ENCODE measurements at regions not wholly inside any gene's neighbourhood (a gene's known extent, or its start where the extent isn't known, plus 50 kb on each side); places are given as distances from the start of the nearest gene placed in this dataset.

GRCh38 chr9:106326493-106326892 is 536.5 kb upstream of the ZNF462 start:
- TF ChIP-seq CTCF (IDR thresholded peaks at IDR 0.05), result no peak
- Histone ChIP-seq H3K27me3 (ENCODE audit: low read depth) (no peaks in the 10 kb centered on the region), H3K4me3 (no peak overlapping the region), H3K9me3 (no peaks in the 10 kb centered on the region), H3K27ac (no peak overlapping the region), H3K4me1 (no peaks in the 10 kb centered on the region), H3K36me3 (no peaks in the 10 kb centered on the region)
- no peak for ATAC-seq
- intact Hi-C loops (cut with DNase I), result no loop called here
- no peak for DNase-seq

- TF ChIP-seq CTCF (IDR thresholded peaks at IDR 0.05), result no peak
Observed at GRCh38 chr9:106333481-106333880, 529.5 kb upstream of the ZNF462 start.

GRCh38 chr9:106334081-106334480 is 528.9 kb upstream of the ZNF462 start:
- no peak for ATAC-seq
- H3K36me3 ChIP-seq, result no peaks in the 10 kb centered on the region
- intact Hi-C loops (cut with DNase I), result no loop called here

More at GRCh38 chr9:106333481-106333880, 529.5 kb upstream of the ZNF462 start:
- H3K4me1 ChIP-seq, result no peaks in the 10 kb centered on the region
- no peaks in the 10 kb centered on the region for H3K9me3 ChIP-seq
- no peak overlapping the region for H3K4me3 ChIP-seq
- intact Hi-C loops (cut with DNase I), result no loop called here
- no peaks in the 10 kb centered on the region for H3K27me3 ChIP-seq (ENCODE audit: low read depth)
- H3K27ac ChIP-seq, result no peak overlapping the region
- no peak for DNase-seq
- H3K36me3 ChIP-seq, result no peaks in the 10 kb centered on the region
- no peak for ATAC-seq

GRCh38 chr9:106339882-106340281 is 523.1 kb upstream of the ZNF462 start:
- TF ChIP-seq CTCF (IDR thresholded peaks at IDR 0.05), result no peak
- intact Hi-C loops (cut with DNase I), result no loop called here
- Histone ChIP-seq H3K9me3 (no peaks in the 10 kb centered on the region), H3K27ac (no peak overlapping the region), H3K36me3 (no peaks in the 10 kb centered on the region), H3K4me3 (no peak overlapping the region), H3K4me1 (no peaks in the 10 kb centered on the region), H3K27me3 (ENCODE audit: low read depth) (no peaks in the 10 kb centered on the region)
- DNase-seq (no peak), ATAC-seq (no peak)

More at GRCh38 chr9:106334081-106334480, 528.9 kb upstream of the ZNF462 start:
- no peak overlapping the region for H3K27ac ChIP-seq
- no peak for DNase-seq
- no peak overlapping the region for H3K4me3 ChIP-seq
- H3K4me1 ChIP-seq, result no peaks in the 10 kb centered on the region
- no peaks in the 10 kb centered on the region for H3K9me3 ChIP-seq
- H3K27me3 ChIP-seq (ENCODE audit: low read depth), result no peaks in the 10 kb centered on the region
- TF ChIP-seq CTCF (IDR thresholded peaks at IDR 0.05), result no peak

GRCh38 chr9:106350777-106351176 is 512.2 kb upstream of the ZNF462 start:
- Histone ChIP-seq H3K4me1 (no peaks in the 10 kb centered on the region), H3K4me3 (no peak overlapping the region), H3K27me3 (ENCODE audit: low read depth) (no peaks in the 10 kb centered on the region), H3K27ac (no peak overlapping the region), H3K9me3 (no peaks in the 10 kb centered on the region), H3K36me3 (no peaks in the 10 kb centered on the region)
- intact Hi-C loops (cut with DNase I), result no loop called here
- DNase-seq (no peak), ATAC-seq (no peak)
- no peak for TF ChIP-seq CTCF (IDR thresholded peaks at IDR 0.05)

- no peaks in the 10 kb centered on the region for H3K4me1 ChIP-seq
- H3K9me3 ChIP-seq, result no peaks in the 10 kb centered on the region
- TF ChIP-seq CTCF (IDR thresholded peaks at IDR 0.05), result no peak
- DNase-seq (no peak), ATAC-seq (no peak)
- H3K27me3 ChIP-seq (ENCODE audit: low read depth), result no peaks in the 10 kb centered on the region
- intact Hi-C loops (cut with DNase I), result no loop called here
- no peak overlapping the region for H3K27ac ChIP-seq
- no peak overlapping the region for H3K4me3 ChIP-seq
- H3K36me3 ChIP-seq, result no peaks in the 10 kb centered on the region
Observed at GRCh38 chr9:106356924-106357323, 506.0 kb upstream of the ZNF462 start.
